H1 (cell line): ENCODE measurements at regions not wholly inside any gene's neighbourhood (a gene's known extent, or its start where the extent isn't known, plus 50 kb on each side); places are given as distances from the start of the nearest gene placed in this dataset.

ENCODE experiments used
- CTCF ChIA-PET: fragments of 300-600 bp; sonication (Branson Sonifier 250); formaldehyde crosslinking; loops from one replicate; lab custom pipeline; 2021; ENCODE audit not compliant: partially characterized antibody; lab: Charles Lee
- POLR2A ChIA-PET: fragments of 300-600 bp; sonication (Branson Sonifier 250); formaldehyde crosslinking; loops from one replicate; lab custom pipeline; 2021; ENCODE audit warnings: inconsistent platforms; ENCODE audit not compliant: partially characterized antibody; lab: Charles Lee
- DNase-seq, 2 experiments: peaks; one replicate each; pipeline versions ENCODE4 v3.0.0 to v3.0.0-alpha.2; 2010 to 2022; ENCODE audit warnings: low spot score in 2 of 2, low read depth in 1 of 2, mixed read lengths in 1 of 2
- FAIRE-seq: peaks from 2 replicates; lab custom pipeline; 2011; peaks lifted over from hg19 to GRCh38; lab: Jason Lieb, UNC
- H2AFZ ChIP-seq: 2 replicates; pipeline ENCODE4 v1.8.1; 2012; ENCODE audit warnings: low read length, inconsistent platforms
- H2AK5ac ChIP-seq: 2 replicates; pipeline ENCODE4 v1.6.1; 2013; ENCODE audit warnings: low read depth, low read length
- H2BK120ac ChIP-seq: replicated peaks from 2 replicates; pipeline ENCODE3; 2013; ENCODE audit warnings: low read depth, low read length, inconsistent platforms
- H2BK12ac ChIP-seq: 2 replicates; pipeline ENCODE4 v1.6.1; 2013; ENCODE audit warnings: low read depth, low read length
- H2BK15ac ChIP-seq: 2 replicates; pipeline ENCODE4 v1.6.1; 2013; ENCODE audit warnings: low read length
- H2BK20ac ChIP-seq: 2 replicates; pipeline ENCODE4 v1.6.1; 2013; ENCODE audit warnings: low read length
- H2BK5ac ChIP-seq: 2 replicates; pipeline ENCODE4 v1.6.1; 2013; ENCODE audit warnings: low read depth, low read length
- H3K14ac ChIP-seq: 2 replicates; pipeline ENCODE4 v1.6.1; 2013; ENCODE audit warnings: inconsistent platforms; ENCODE audit not compliant: insufficient read length
- H3K18ac ChIP-seq: 2 replicates; pipeline ENCODE4 v1.6.1; 2013; ENCODE audit warnings: low read length; ENCODE audit errors: extremely low read depth
- H3K23ac ChIP-seq: 2 replicates; pipeline ENCODE4 v1.6.1; 2013; ENCODE audit warnings: inconsistent platforms; ENCODE audit not compliant: insufficient read length
- H3K23me2 ChIP-seq: 2 replicates; pipeline ENCODE4 v1.6.1; 2013; ENCODE audit warnings: low read depth, low read length
- H3K27ac ChIP-seq: 2 replicates; pipeline ENCODE4 v1.6.1; 2011; ENCODE audit warnings: low read depth, low read length, inconsistent platforms
- H3K27me3 ChIP-seq, 4 experiments: replicated peaks in 1 of 4; 1 replicate in 1 of 4; 2 replicates in 3 of 4; pipeline versions ENCODE4 v1.6.1 to v1.8.1; 2011 to 2013; ENCODE audit warnings: low read length in 3 of 4, mild to moderate bottlenecking in 3 of 4, inconsistent platforms in 2 of 4, mixed read lengths in 2 of 4, moderate library complexity in 1 of 4; ENCODE audit not compliant: control insufficient read depth in 3 of 4, insufficient read depth in 3 of 4; ENCODE audit errors: extremely low read depth in 1 of 4
- H3K36me3 ChIP-seq, 4 experiments: 2 replicates each; pipeline versions ENCODE4 v1.6.1 to v1.8.1; 2011 to 2013; ENCODE audit warnings: mild to moderate bottlenecking in 4 of 4, low read length in 3 of 4, moderate library complexity in 2 of 4, control low read depth in 1 of 4, inconsistent platforms in 1 of 4; ENCODE audit not compliant: insufficient read depth in 4 of 4, control insufficient read depth in 2 of 4
- H3K4ac ChIP-seq: replicated peaks from 2 replicates; pipeline ENCODE3; 2013; ENCODE audit warnings: low read length, low read depth, mixed read lengths, inconsistent platforms; ENCODE audit not compliant: insufficient read length
- H3K4me1 ChIP-seq, 4 experiments: replicated peaks in 1 of 4; 1 replicate in 1 of 4; 2 replicates in 3 of 4; pipeline versions ENCODE4 v1.6.1 to v1.8.1; 2011 to 2013; ENCODE audit warnings: low read length in 3 of 4, inconsistent platforms in 2 of 4, mixed read lengths in 1 of 4; ENCODE audit not compliant: insufficient read depth in 4 of 4, control insufficient read depth in 3 of 4
- H3K4me2 ChIP-seq, 2 experiments: 2 replicates each; pipeline versions ENCODE4 v1.6.1 to v1.8.1; 2011 to 2013; ENCODE audit warnings: low read depth in 2 of 2, low read length in 2 of 2, control low read depth in 1 of 2, inconsistent platforms in 1 of 2, mild to moderate bottlenecking in 1 of 2; ENCODE audit not compliant: insufficient read depth in 1 of 2
- H3K4me3 ChIP-seq, 4 experiments: fragments of 200-600, 300-600 bp in 1 of 4; sonication (generic), shearing (Covaris generic), sonication (Bioruptor Twin) in 1 of 4; 2 replicates each; pipeline versions ENCODE4 v1.5.1 to v1.8.1; 2011 to 2016; ENCODE audit warnings: low read length in 4 of 4, low read depth in 3 of 4, control low read depth in 2 of 4, inconsistent platforms in 2 of 4, mild to moderate bottlenecking in 2 of 4, mixed read lengths in 1 of 4, moderate library complexity in 1 of 4; ENCODE audit not compliant: insufficient read depth in 2 of 4; ENCODE audit errors: extremely low read depth in 1 of 4
- H3K56ac ChIP-seq: replicated peaks from 2 replicates; pipeline ENCODE3; 2013; ENCODE audit warnings: low read depth, mild to moderate bottlenecking, mixed read lengths, low read length, inconsistent platforms; ENCODE audit not compliant: insufficient read length
- H3K79me1 ChIP-seq: 2 replicates; pipeline ENCODE4 v1.6.1; 2013; ENCODE audit warnings: low read depth, low read length, control low read depth
- H3K79me2 ChIP-seq, 2 experiments: 2 replicates each; pipeline versions ENCODE4 v1.6.1 to v1.8.1; 2012 to 2013; ENCODE audit warnings: low read length in 2 of 2, mild to moderate bottlenecking in 2 of 2, inconsistent platforms in 1 of 2; ENCODE audit not compliant: insufficient read depth in 2 of 2, control insufficient read depth in 1 of 2
- H3K9ac ChIP-seq, 4 experiments: replicated peaks in 1 of 4; 1 replicate in 1 of 4; 2 replicates in 3 of 4; pipeline versions ENCODE4 v1.6.1 to v1.8.1; 2011 to 2013; ENCODE audit warnings: low read depth in 3 of 4, low read length in 3 of 4, control low read depth in 2 of 4, mild to moderate bottlenecking in 2 of 4, moderate library complexity in 2 of 4, inconsistent platforms in 1 of 4; ENCODE audit errors: extremely low read depth in 1 of 4
- H3K9me3 ChIP-seq, 2 experiments: 2 replicates each; pipeline versions ENCODE4 v1.6.1 to v1.8.1; 2012 to 2013; ENCODE audit warnings: mild to moderate bottlenecking in 2 of 2, moderate library complexity in 2 of 2, control low read depth in 1 of 2, inconsistent platforms in 1 of 2, low read depth in 1 of 2, low read length in 1 of 2, mixed read lengths in 1 of 2; ENCODE audit not compliant: insufficient read depth in 2 of 2
- H4K20me1 ChIP-seq, 2 experiments: replicated peaks in 1 of 2; 2 replicates each; pipeline versions ENCODE3 to v1.8.1; 2011 to 2013; ENCODE audit warnings: inconsistent platforms in 2 of 2, low read length in 2 of 2, mild to moderate bottlenecking in 1 of 2; ENCODE audit not compliant: insufficient read depth in 2 of 2, control insufficient read depth in 1 of 2
- H4K5ac ChIP-seq: 2 replicates; pipeline ENCODE4 v1.6.1; 2013; ENCODE audit warnings: low read length, low read depth, mixed read lengths, inconsistent platforms; ENCODE audit not compliant: insufficient read length
- H4K8ac ChIP-seq: 2 replicates; pipeline ENCODE4 v1.8.0; 2013; ENCODE audit warnings: mild to moderate bottlenecking, moderate library complexity, low read length, inconsistent platforms; ENCODE audit not compliant: insufficient read depth; ENCODE audit errors: extremely low read depth
- H4K91ac ChIP-seq: replicated peaks from 2 replicates; pipeline ENCODE3; 2013; ENCODE audit warnings: low read length, mixed read lengths, inconsistent platforms; ENCODE audit not compliant: insufficient read length
- BCL11A ChIP-seq, 2 experiments: IDR thresholded peaks; one replicate each; pipeline ENCODE4 v1.6.1; 2011; ENCODE audit warnings: low read depth in 2 of 2, low read length in 2 of 2, mild to moderate bottlenecking in 2 of 2
- BRCA1 ChIP-seq: IDR thresholded peaks from 2 replicates; pipeline ENCODE4 v1.6.1; 2012; ENCODE audit warnings: low read depth, low read length, improper control_type of control experiment
- CBX8 ChIP-seq: fragments of 300-800, 300-1000 bp; sonication (generic); IDR thresholded peaks from 2 replicates; pipeline ENCODE4 v1.7.1; 2016; ENCODE audit warnings: low read depth, low read length, borderline replicate concordance
- CEBPB ChIP-seq: IDR thresholded peaks from 2 replicates; pipeline ENCODE4 v1.6.1; 2012; ENCODE audit warnings: low read depth, low read length
- KDM1A ChIP-seq: fragments of 200-600, 300-600 bp; sonication (generic); IDR thresholded peaks from 2 replicates; pipeline ENCODE4 v1.7.1; 2016; ENCODE audit warnings: mild to moderate bottlenecking, low read length, borderline replicate concordance
- KDM4A ChIP-seq: IDR thresholded peaks from one replicate; pipeline ENCODE4 v1.7.1; 2012; ENCODE audit warnings: low read depth, mild to moderate bottlenecking, moderate library complexity, low read length, inconsistent platforms; ENCODE audit not compliant: severe bottlenecking
- MAFK ChIP-seq: IDR thresholded peaks from 2 replicates; pipeline ENCODE4 v1.6.1; 2012; ENCODE audit warnings: low read depth, mild to moderate bottlenecking, improper control_type of control experiment, low read length
- NANOG ChIP-seq: IDR thresholded peaks from 2 replicates; pipeline ENCODE4 v1.6.1; 2011; ENCODE audit warnings: low read length, low read depth, mild to moderate bottlenecking, inconsistent platforms; ENCODE audit not compliant: insufficient read depth, poor library complexity, severe bottlenecking
- RAD21 ChIP-seq, 2 experiments: IDR thresholded peaks in 1 of 2; conservative IDR thresholded peaks in 1 of 2; 2 replicates each; pipeline ENCODE4 v1.6.1; 2011; ENCODE audit warnings: low read depth in 2 of 2, low read length in 2 of 2, improper control_type of control experiment in 1 of 2, inconsistent platforms in 1 of 2, mild to moderate bottlenecking in 1 of 2, moderate library complexity in 1 of 2
- TBP ChIP-seq: IDR thresholded peaks from 2 replicates; pipeline ENCODE4 v1.6.1; 2011; ENCODE audit warnings: low read depth, low read length, improper control_type of control experiment
- YY1 ChIP-seq: IDR thresholded peaks from 2 replicates; pipeline ENCODE4 v1.6.1; 2011; ENCODE audit warnings: low read depth, mild to moderate bottlenecking, low read length
- WGBS, 2 experiments: shearing (Covaris generic) in 1 of 2; methylation state at CpG; one replicate each; pipeline versions ENCODE4 v1.1.6 to v1.1.7; 2013 to 2015; ENCODE audit warnings: low lambda C conversion rate in 2 of 2, mixed read lengths in 2 of 2, inconsistent platforms in 1 of 2, low coverage in 1 of 2, missing lambda C conversion rate in 1 of 2; ENCODE audit not compliant: insufficient replicate concordance in 2 of 2, insufficient coverage in 1 of 2, insufficient read length in 1 of 2; ENCODE audit errors: extremely low coverage in 1 of 2, missing lambda C conversion rate in 1 of 2; 5-methylcytosine and 5-hydroxymethylcytosine counted together

GRCh38 chr18:72460210-72460680 is 83.9 kb downstream of the CBLN2 start:
- no peak overlapping the region for H3K56ac ChIP-seq
- no peak overlapping the region for H3K4me3 ChIP-seq
- FAIRE-seq (no peak), DNase-seq (no peak)
- H3K4me1 ChIP-seq = no peaks in the 10 kb centered on the region
- H3K4ac ChIP-seq = no peak overlapping the region
- H3K79me1 ChIP-seq = no peaks in the 10 kb centered on the region
- H4K20me1 ChIP-seq = no peaks in the 10 kb centered on the region
- CTCF ChIA-PET = no interaction called here
- H3K36me3 ChIP-seq = no peaks in the 10 kb centered on the region
- H3K9ac ChIP-seq = no peak overlapping the region
- TF ChIP-seq CEBPB = no peak
- TF ChIP-seq KDM1A = no peak
- TF ChIP-seq YY1 = no peak
- no peak for TF ChIP-seq CBX8
- TF ChIP-seq TBP = no peak
- TF ChIP-seq KDM4A = no peak
- no peak for TF ChIP-seq RAD21 (IDR thresholded peaks at IDR 0.05 in 1 of 2, conservative IDR thresholded peaks at IDR 0.05 in 1 of 2; ENCODE audit: low read depth in 2 of 2, low read length in 2 of 2)
- TF ChIP-seq MAFK = no peak
- no peak for TF ChIP-seq BCL11A (IDR thresholded peaks at IDR 0.05; ENCODE audit: low read depth in 2 of 2, low read length in 2 of 2)
- TF ChIP-seq BRCA1 = no peak
- TF ChIP-seq NANOG = no peak
- H3K14ac ChIP-seq = no peak overlapping the region
- no peak overlapping the region for H2BK15ac ChIP-seq
- H3K27me3 ChIP-seq = no peaks in the 10 kb centered on the region; a peak in 1 of 7 replicates
- POLR2A ChIA-PET = no interaction called here
- H2AK5ac ChIP-seq = no peak overlapping the region
- H3K18ac ChIP-seq = no peak overlapping the region
- no peak overlapping the region for H4K8ac ChIP-seq
- H2BK12ac ChIP-seq = no peak overlapping the region
- H2BK120ac ChIP-seq = no peak overlapping the region
- H3K27ac ChIP-seq = no peak overlapping the region
- no peaks in the 10 kb centered on the region for H3K23me2 ChIP-seq
- H2BK5ac ChIP-seq = no peak overlapping the region
- H2AFZ ChIP-seq = no peak overlapping the region
- no peak overlapping the region for H2BK20ac ChIP-seq
- H3K79me2 ChIP-seq = no peaks in the 10 kb centered on the region
- no peak overlapping the region for H3K23ac ChIP-seq
- H3K4me2 ChIP-seq = no peak overlapping the region
- WGBS, 2 experiments = 83% methylated on average over 1 of the region's 1 CpG; no CpG with 5 or more reads in 1 of the 2 experiments
- H3K9me3 ChIP-seq = peaks cover 66 to 68% of the 10 kb centered on the region in 2 experiments
- H4K91ac ChIP-seq = no peak overlapping the region
- H4K5ac ChIP-seq = no peak overlapping the region
